ENCODE measurements at regions not wholly inside any gene's neighbourhood (a gene's known extent, or its start where the extent isn't known, plus 50 kb on each side); places are given as distances from the start of the nearest gene placed in this dataset.
"Not testable (repeated sequence)": the region's sequence is repeated elsewhere in the genome, so short reads cannot be mapped to it uniquely, and the experiment has no call there.

DNA sequence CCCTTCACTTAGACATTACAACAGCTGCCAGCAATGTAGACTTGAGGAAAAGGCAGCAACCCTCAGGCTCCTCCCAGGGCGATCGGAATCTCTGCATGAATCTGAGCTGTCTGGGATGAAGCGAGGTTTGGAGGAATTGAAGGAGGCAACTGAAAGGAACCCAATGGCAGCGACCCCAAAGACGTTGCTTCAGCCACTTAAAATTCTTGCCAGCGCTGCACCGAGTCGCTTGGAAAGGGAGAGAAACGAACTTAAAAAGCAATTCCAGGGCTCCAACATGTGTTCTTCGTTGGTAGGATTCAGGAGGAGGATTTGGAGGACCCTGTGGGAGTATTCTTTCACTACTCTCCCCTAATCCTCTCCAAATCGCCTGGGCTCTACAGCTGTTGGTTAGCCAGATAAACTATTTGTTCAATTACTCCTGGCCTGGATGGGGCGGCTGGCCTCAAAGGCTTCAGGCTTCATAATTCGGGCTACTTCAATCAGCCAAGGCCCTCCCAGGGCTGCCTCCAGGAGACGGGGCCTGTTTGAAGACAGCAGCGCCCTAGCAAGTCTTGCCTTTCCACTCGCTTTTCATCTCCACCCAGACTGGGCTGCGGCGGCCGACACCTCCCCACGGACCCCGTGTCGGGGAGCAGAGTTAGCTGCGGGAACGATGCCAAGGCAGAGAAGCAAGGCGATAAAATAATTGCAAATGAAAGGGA lies 72.4 kb upstream of the TMEM45B start:
- no peak for DNase-seq (ENCODE audit: low read depth)
- no peak overlapping the region for H3K4me3 ChIP-seq (ENCODE audit: control insufficient read depth, low read depth, low read length)
- no peak for TF ChIP-seq CTCF (conservative IDR thresholded peaks at IDR 0.05; ENCODE audit: control insufficient read depth, insufficient read depth, low read depth, low read length)

DNA sequence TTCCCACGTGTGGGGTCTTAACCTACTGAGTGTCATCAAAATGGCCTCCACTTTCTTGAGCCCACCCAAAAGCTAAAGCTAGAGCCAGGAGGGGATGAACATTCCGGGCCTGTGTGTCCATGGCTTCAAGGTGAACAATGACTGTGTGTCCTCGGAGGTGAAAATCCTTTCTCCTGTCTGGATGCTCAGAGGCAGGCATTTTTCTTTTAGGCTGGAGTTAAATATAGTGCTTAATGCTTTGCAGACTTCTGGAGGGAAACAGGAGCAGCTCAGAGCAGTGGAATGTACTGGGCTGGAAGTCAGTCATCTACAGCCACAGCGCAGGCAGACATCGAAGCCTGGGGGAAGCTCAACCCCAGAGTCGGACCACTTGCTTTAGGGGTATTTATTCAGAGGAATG lies 68.6 kb upstream of the TMEM45B start:
- TF ChIP-seq CTCF (conservative IDR thresholded peaks at IDR 0.05; ENCODE audit: control insufficient read depth, insufficient read depth, low read depth, low read length): no peak
- no peak for DNase-seq (ENCODE audit: low read depth)
- no peak overlapping the region for H3K4me3 ChIP-seq (ENCODE audit: control insufficient read depth, low read depth, low read length)

- no peak overlapping the region for H3K4me3 ChIP-seq (ENCODE audit: control insufficient read depth, low read depth, low read length)
- no peak for DNase-seq (ENCODE audit: low read depth)
- TF ChIP-seq CTCF (conservative IDR thresholded peaks at IDR 0.05; ENCODE audit: control insufficient read depth, insufficient read depth, low read depth, low read length): no peak
Measured at GRCh38 chr11:129749141-129749540, 66.5 kb upstream of the TMEM45B start.

DNA sequence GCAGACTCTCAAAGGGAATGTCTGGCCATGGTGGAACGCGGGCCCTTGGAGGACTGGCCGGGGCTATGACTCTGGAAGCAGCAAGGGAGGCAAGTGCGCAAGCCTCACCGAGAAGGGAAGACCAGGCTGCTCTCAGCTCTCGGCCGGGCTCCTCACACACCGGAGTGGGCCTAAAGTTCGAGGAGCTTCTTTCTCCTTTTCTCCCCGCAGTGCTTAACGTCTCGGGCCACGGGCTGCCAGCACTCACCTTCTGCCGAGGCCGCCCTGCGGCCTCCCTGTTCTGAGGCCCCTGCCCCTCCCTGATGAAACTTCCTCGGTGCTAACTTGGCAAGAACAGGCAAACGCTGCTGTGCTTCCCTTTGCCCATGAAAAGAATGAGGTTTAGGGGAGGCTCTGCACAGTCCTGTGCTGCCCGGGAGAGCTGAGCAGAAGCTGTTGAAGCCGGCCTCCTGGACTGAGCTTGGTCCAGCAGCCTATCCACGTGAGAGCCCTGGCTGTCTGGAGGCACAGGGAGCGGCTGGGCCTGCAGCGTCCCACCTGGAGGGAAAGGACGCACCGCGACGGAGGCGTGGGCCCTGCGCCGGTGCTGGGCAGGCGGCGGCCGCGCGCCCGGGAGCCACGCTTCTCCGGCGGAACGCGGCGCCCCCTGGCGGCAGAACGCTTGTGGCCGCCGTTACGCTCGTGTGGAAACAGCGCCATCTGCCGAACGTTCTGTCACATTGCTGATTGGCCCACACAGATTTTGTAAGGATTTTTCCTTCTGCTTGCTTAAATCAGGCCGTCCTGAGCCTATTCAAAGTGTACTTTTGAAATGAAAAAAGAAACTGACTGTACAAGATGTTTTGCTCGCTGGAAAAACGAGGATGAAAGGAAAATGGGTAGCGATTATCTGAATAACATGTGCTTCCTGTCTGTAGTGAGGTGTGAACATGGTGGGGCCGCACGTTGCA lies 65.0 kb upstream of the TMEM45B start:
- peak; percentile 70 for DNase-seq (ENCODE audit: low read depth)
- no peak overlapping the region for H3K4me3 ChIP-seq (ENCODE audit: control insufficient read depth, low read depth, low read length)
- TF ChIP-seq CTCF (conservative IDR thresholded peaks at IDR 0.05; ENCODE audit: control insufficient read depth, insufficient read depth, low read depth, low read length): peak; percentile 77

GRCh38 chr11:129751511-129751910 lies 64.1 kb upstream of the TMEM45B start:
- H3K4me3 ChIP-seq (ENCODE audit: control insufficient read depth, low read depth, low read length): no peak overlapping the region
- DNase-seq (ENCODE audit: low read depth): no peak
- TF ChIP-seq CTCF (conservative IDR thresholded peaks at IDR 0.05; ENCODE audit: control insufficient read depth, insufficient read depth, low read depth, low read length): no peak

- not testable (repeated sequence) for DNase-seq (ENCODE audit: low read depth); H3K4me3 ChIP-seq (ENCODE audit: control insufficient read depth, low read depth, low read length)
Measured at GRCh38 chr11:129763569-129763968, 52.1 kb upstream of the TMEM45B start.

- not testable (repeated sequence) for H3K4me3 ChIP-seq (ENCODE audit: control insufficient read depth, low read depth, low read length); DNase-seq (ENCODE audit: low read depth)
Measured at GRCh38 chr11:129764204-129764603, 51.4 kb upstream of the TMEM45B start.
